ENCODE measurements at regions not wholly inside any gene's neighbourhood (a gene's known extent, or its start where the extent isn't known, plus 50 kb on each side); places are given as distances from the start of the nearest gene placed in this dataset.
A peak's percentile ranks its signal among the peaks of the same experiment; 100 is the strongest.
"Not testable (repeated sequence)": the region's sequence is repeated elsewhere in the genome, so short reads cannot be mapped to it uniquely, and the experiment has no call there.

- 66 to 82% (median 76%) methylated on average over 3 of the region's 3 CpGs for WGBS, 3 donors
- Histone ChIP-seq H3K36me3 (ENCODE audit: control insufficient read depth in 3 of 3, insufficient read depth in 2 of 3, low read depth in 1 of 3, low read length in 3 of 3) (no peaks in the 10 kb centered on the region), H3K27ac (ENCODE audit: low read depth in 1 of 3, low read length in 2 of 3) (no peak overlapping the region), H3K27me3 (ENCODE audit: control insufficient read depth in 3 of 3, insufficient read depth in 3 of 3, low read length in 3 of 3) (no peaks in the 10 kb centered on the region), H3K4me1 (ENCODE audit: control insufficient read depth in 3 of 3, insufficient read depth in 2 of 3, low read depth in 1 of 3, low read length in 2 of 3) (no peaks in the 10 kb centered on the region), H3K9me3 (ENCODE audit: control insufficient read depth in 2 of 2, insufficient read depth in 1 of 2, low read depth in 1 of 2, low read length in 1 of 2) (no peaks in the 10 kb centered on the region), H3K4me3 (ENCODE audit: low read depth in 1 of 3, low read length in 3 of 3) (no peak overlapping the region)
- no peak for FAIRE-seq
- no peak for DNase-seq
These were observed 80.2 kb upstream of the SEMA3C start for GRCh38 chr7:80999100-80999499.

- no peaks in the 10 kb centered on the region for H3K9me3 ChIP-seq (ENCODE audit: control insufficient read depth in 2 of 2, insufficient read depth in 1 of 2, low read depth in 1 of 2, low read length in 1 of 2)
- no peak overlapping the region for H3K27ac ChIP-seq (ENCODE audit: low read depth in 1 of 3, low read length in 2 of 3)
- WGBS, 3 donors = 80 to 85% (median 82%) methylated on average over 7 of the region's 7 CpGs
- no peak for FAIRE-seq
- H3K36me3 ChIP-seq (ENCODE audit: control insufficient read depth in 3 of 3, insufficient read depth in 2 of 3, low read depth in 1 of 3, low read length in 3 of 3) = no peaks in the 10 kb centered on the region
- H3K4me1 ChIP-seq (ENCODE audit: control insufficient read depth in 3 of 3, insufficient read depth in 2 of 3, low read depth in 1 of 3, low read length in 2 of 3) = no peaks in the 10 kb centered on the region
- no peak overlapping the region for H3K4me3 ChIP-seq (ENCODE audit: low read depth in 1 of 3, low read length in 3 of 3)
- no peak for DNase-seq
- H3K27me3 ChIP-seq (ENCODE audit: control insufficient read depth in 3 of 3, insufficient read depth in 3 of 3, low read length in 3 of 3) = no peaks in the 10 kb centered on the region
These were observed 79.0 kb upstream of the SEMA3C start for GRCh38 chr7:80997841-80998240.

DNA sequence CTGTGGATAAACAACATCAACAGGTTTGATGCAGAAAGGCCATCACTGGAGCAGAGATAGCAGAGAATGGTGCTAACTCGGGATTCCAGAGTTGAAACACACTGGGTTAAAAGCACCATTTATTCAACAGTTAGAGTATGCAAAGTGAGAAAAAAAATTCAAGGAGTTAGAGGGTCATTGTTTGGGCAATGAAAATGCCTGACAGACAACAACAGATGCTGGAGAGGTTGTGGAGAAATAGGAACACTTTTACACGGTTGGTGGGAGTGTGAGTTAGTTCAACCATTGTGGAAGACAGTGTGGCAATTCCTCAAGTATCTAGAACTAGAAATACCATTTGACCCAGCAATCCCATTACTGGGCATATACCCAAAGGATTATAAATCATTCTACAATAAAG lies 77.4 kb upstream of the SEMA3C start:
- not testable (repeated sequence) for H3K36me3 ChIP-seq (ENCODE audit: control insufficient read depth in 3 of 3, insufficient read depth in 2 of 3, low read depth in 1 of 3, low read length in 3 of 3); FAIRE-seq; DNase-seq; H3K27me3 ChIP-seq (ENCODE audit: control insufficient read depth in 3 of 3, insufficient read depth in 3 of 3, low read length in 3 of 3); H3K9me3 ChIP-seq (ENCODE audit: control insufficient read depth in 2 of 2, insufficient read depth in 1 of 2, low read depth in 1 of 2, low read length in 1 of 2); H3K4me1 ChIP-seq (ENCODE audit: control insufficient read depth in 3 of 3, insufficient read depth in 2 of 3, low read depth in 1 of 3, low read length in 2 of 3); H3K27ac ChIP-seq (ENCODE audit: low read depth in 1 of 3, low read length in 2 of 3); H3K4me3 ChIP-seq (ENCODE audit: low read depth in 1 of 3, low read length in 3 of 3)
- WGBS, 3 donors = 81 to 83% (median 81%) methylated on average over 2 of the region's 2 CpGs

GRCh38 chr7:80991654-80992053 lies 72.8 kb upstream of the SEMA3C start:
- DNase-seq (peak in 1 of 2 donors; percentile 9), FAIRE-seq (no peak)
- Histone ChIP-seq H3K36me3 (ENCODE audit: control insufficient read depth in 3 of 3, insufficient read depth in 2 of 3, low read depth in 1 of 3, low read length in 3 of 3) (no peaks in the 10 kb centered on the region), H3K9me3 (ENCODE audit: control insufficient read depth in 2 of 2, insufficient read depth in 1 of 2, low read depth in 1 of 2, low read length in 1 of 2) (no peaks in the 10 kb centered on the region), H3K4me1 (ENCODE audit: control insufficient read depth in 3 of 3, insufficient read depth in 2 of 3, low read depth in 1 of 3, low read length in 2 of 3) (no peaks in the 10 kb centered on the region), H3K27ac (ENCODE audit: low read depth in 1 of 3, low read length in 2 of 3) (no peak overlapping the region), H3K4me3 (ENCODE audit: low read depth in 1 of 3, low read length in 3 of 3) (no peak overlapping the region), H3K27me3 (ENCODE audit: control insufficient read depth in 3 of 3, insufficient read depth in 3 of 3, low read length in 3 of 3) (no peaks in the 10 kb centered on the region)
- WGBS, 3 donors = 55 to 74% (median 58%) methylated on average over 5 of the region's 5 CpGs

- H3K4me3 ChIP-seq (ENCODE audit: low read depth in 1 of 3, low read length in 3 of 3) = no peak overlapping the region
- DNase-seq (no peak), FAIRE-seq (no peak)
- no peak overlapping the region for H3K27ac ChIP-seq (ENCODE audit: low read depth in 1 of 3, low read length in 2 of 3)
- no peaks in the 10 kb centered on the region for H3K4me1 ChIP-seq (ENCODE audit: control insufficient read depth in 3 of 3, insufficient read depth in 2 of 3, low read depth in 1 of 3, low read length in 2 of 3)
- WGBS, 3 donors = 50 to 87% (median 66%) methylated on average over 1 of the region's 1 CpG
- H3K9me3 ChIP-seq (ENCODE audit: control insufficient read depth in 2 of 2, insufficient read depth in 1 of 2, low read depth in 1 of 2, low read length in 1 of 2) = peaks cover 0 to 2% of the 10 kb centered on the region in 2 donors
- no peaks in the 10 kb centered on the region for H3K36me3 ChIP-seq (ENCODE audit: control insufficient read depth in 3 of 3, insufficient read depth in 2 of 3, low read depth in 1 of 3, low read length in 3 of 3)
- H3K27me3 ChIP-seq (ENCODE audit: control insufficient read depth in 3 of 3, insufficient read depth in 3 of 3, low read length in 3 of 3) = no peaks in the 10 kb centered on the region
These were observed 65.8 kb upstream of the SEMA3C start for GRCh38 chr7:80984619-80985018.

DNA sequence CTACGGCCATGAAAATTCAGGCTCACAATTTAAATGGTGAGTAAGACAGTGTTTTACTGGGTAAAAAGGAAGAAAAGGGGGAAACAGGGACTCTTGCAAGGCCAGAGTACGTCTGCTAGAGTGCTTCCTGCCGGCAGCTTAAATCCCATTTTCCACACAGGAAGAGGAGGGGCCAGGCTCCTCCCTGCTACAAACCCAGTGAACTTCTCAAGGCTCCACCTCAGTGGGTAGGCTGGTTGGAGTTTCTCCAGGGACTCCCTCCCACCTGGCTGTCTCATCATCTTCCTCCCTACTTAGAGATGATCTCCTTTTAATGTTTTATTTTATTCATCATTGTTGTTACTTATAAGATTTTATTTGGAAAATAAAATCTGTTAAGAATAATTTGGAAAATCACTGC lies 62.6 kb upstream of the SEMA3C start:
- H3K27me3 ChIP-seq (ENCODE audit: control insufficient read depth in 3 of 3, insufficient read depth in 3 of 3, low read length in 3 of 3) = no peaks in the 10 kb centered on the region
- H3K4me1 ChIP-seq (ENCODE audit: control insufficient read depth in 3 of 3, insufficient read depth in 2 of 3, low read depth in 1 of 3, low read length in 2 of 3) = no peaks in the 10 kb centered on the region
- FAIRE-seq (no peak), DNase-seq (no peak)
- WGBS, 3 donors = 79 to 80% (median 79%) methylated on average over 3 of the region's 3 CpGs
- H3K9me3 ChIP-seq (ENCODE audit: control insufficient read depth in 2 of 2, insufficient read depth in 1 of 2, low read depth in 1 of 2, low read length in 1 of 2) = peaks cover 0 to 13% of the 10 kb centered on the region in 2 donors
- no peaks in the 10 kb centered on the region for H3K36me3 ChIP-seq (ENCODE audit: control insufficient read depth in 3 of 3, insufficient read depth in 2 of 3, low read depth in 1 of 3, low read length in 3 of 3)
- no peak overlapping the region for H3K4me3 ChIP-seq (ENCODE audit: low read depth in 1 of 3, low read length in 3 of 3)
- H3K27ac ChIP-seq (ENCODE audit: low read depth in 1 of 3, low read length in 2 of 3) = no peak overlapping the region

DNA sequence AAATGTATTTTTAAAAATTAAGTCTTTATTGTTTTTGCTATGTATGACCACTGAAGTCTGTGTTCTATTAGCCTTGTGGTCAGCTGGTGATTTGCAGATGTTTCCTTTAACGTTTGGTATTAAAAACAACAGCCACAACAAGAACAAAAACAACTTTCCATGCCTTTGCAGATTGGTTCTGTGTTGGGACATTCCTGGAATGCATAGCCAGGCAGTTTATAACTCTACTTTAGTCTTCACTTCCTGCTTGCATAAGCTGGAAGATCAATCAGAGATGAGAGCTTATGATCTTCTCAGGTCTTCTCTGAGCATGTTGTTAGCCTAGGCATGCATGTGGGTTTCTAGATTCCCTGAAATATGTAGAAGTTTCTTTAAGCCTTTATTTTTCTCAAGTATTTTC lies 58.9 kb upstream of the SEMA3C start:
- DNase-seq = no peak
- 46 to 63% (median 56%) methylated on average over 1 of the region's 1 CpG for WGBS, 3 donors
- no peak overlapping the region for H3K27ac ChIP-seq (ENCODE audit: low read depth in 1 of 3, low read length in 2 of 3)

GRCh38 chr7:80974396-80975358 lies 55.8 kb upstream of the SEMA3C start:
- DNase-seq = no peak
- WGBS, 3 donors = 85 to 94% (median 91%) methylated on average over 18 to 22 of the region's 22 CpGs
- Histone ChIP-seq H3K36me3 (ENCODE audit: control insufficient read depth in 3 of 3, insufficient read depth in 2 of 3, low read depth in 1 of 3, low read length in 3 of 3) (no peaks in the 10 kb centered on the region), H3K4me1 (ENCODE audit: control insufficient read depth in 3 of 3, insufficient read depth in 2 of 3, low read depth in 1 of 3, low read length in 2 of 3) (no peaks in the 10 kb centered on the region), H3K27me3 (ENCODE audit: control insufficient read depth in 3 of 3, insufficient read depth in 3 of 3, low read length in 3 of 3) (no peaks in the 10 kb centered on the region), H3K4me3 (ENCODE audit: low read depth in 1 of 3, low read length in 3 of 3) (no peak overlapping the region), H3K27ac (ENCODE audit: low read depth in 1 of 3, low read length in 2 of 3) (no peak overlapping the region), H3K9me3 (ENCODE audit: control insufficient read depth in 2 of 2, insufficient read depth in 1 of 2, low read depth in 1 of 2, low read length in 1 of 2) (peaks cover 0 to 12% of the 10 kb centered on the region in 2 donors)
- no peak for FAIRE-seq

More for the DNA sequence above, 58.9 kb upstream of the SEMA3C start:
- Histone ChIP-seq H3K9me3 (ENCODE audit: control insufficient read depth in 2 of 2, insufficient read depth in 1 of 2, low read depth in 1 of 2, low read length in 1 of 2) (peaks cover 0 to 13% of the 10 kb centered on the region in 2 donors), H3K4me3 (ENCODE audit: low read depth in 1 of 3, low read length in 3 of 3) (no peak overlapping the region), H3K36me3 (ENCODE audit: control insufficient read depth in 3 of 3, insufficient read depth in 2 of 3, low read depth in 1 of 3, low read length in 3 of 3) (no peaks in the 10 kb centered on the region), H3K27me3 (ENCODE audit: control insufficient read depth in 3 of 3, insufficient read depth in 3 of 3, low read length in 3 of 3) (no peaks in the 10 kb centered on the region), H3K4me1 (ENCODE audit: control insufficient read depth in 3 of 3, insufficient read depth in 2 of 3, low read depth in 1 of 3, low read length in 2 of 3) (no peaks in the 10 kb centered on the region)
- FAIRE-seq = no peak
